HG02571 (cell line): ENCODE measurements at regions not wholly inside any gene's neighbourhood (a gene's known extent, or its start where the extent isn't known, plus 50 kb on each side); places are given as distances from the start of the nearest gene placed in this dataset.

ENCODE experiments used
- ATAC-seq: cut with Tn5 transposase; IDR thresholded peaks from one replicate; pipeline ENCODE4 v1.9.1; 2021; ENCODE audit warnings: mild to moderate bottlenecking, moderate library complexity; ENCODE audit not compliant: unreplicated experiment

DNA sequence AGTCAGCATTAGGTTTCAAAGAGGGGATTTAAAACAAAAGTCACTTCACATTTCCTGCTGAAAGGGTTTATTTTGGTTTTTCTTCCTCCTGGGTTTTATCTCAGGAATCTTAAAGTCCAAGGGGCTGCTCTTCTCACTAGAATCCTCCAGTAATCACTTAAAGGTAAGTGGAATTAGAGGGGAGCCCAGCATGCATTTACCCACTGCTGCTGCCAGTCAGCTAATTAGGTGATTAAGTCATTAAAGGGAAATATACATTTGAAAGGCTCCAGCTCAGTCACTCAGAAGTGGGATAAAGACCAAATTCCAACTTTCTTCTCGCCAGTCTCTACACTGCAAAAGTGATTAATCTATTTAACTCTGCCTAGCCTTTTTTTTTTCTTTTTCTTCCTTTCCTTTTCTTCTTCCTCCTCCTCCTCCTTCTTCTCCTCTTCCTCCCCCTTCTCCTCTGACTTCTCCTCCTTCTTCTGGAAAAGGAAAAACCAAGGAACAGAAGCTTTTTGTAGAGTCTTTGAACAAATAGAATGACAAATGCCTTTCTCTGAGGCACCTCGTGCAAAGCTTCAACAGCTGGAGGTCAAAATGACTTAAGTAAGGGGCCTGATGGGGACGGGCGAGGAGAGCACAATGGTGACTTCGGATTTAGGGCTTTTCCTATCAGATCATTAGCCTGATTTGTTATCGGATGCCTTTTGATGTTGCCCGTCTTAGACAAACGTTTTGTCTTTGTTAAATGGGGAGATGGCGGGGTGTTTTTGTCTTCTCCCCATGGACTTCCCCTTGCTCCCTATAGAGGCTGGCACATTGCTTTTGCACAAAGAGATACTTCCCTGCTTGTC is 617.6 kb downstream of the IRX1 start:
- no peak for ATAC-seq

DNA sequence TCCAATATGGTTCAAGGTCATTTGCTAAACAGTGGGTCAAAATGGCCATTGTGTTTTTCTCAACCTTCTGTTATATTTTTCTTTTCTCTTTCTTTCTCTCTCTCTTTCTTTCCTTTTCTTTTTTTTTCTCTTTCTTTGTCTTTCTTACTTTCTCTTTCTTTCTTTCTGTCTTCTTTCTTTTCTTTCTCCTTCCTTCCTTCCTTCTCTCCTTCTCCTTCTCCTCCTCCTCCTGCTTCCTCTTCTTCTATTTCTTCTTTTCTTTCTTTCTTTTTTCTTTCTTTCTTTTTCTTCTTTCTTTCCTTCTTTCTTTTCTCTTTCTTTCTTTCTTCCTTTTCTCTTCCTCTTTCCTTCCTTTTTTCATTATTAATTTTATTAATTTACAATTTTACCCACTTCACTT is 619.5 kb downstream of the IRX1 start:
- no peak for ATAC-seq

DNA sequence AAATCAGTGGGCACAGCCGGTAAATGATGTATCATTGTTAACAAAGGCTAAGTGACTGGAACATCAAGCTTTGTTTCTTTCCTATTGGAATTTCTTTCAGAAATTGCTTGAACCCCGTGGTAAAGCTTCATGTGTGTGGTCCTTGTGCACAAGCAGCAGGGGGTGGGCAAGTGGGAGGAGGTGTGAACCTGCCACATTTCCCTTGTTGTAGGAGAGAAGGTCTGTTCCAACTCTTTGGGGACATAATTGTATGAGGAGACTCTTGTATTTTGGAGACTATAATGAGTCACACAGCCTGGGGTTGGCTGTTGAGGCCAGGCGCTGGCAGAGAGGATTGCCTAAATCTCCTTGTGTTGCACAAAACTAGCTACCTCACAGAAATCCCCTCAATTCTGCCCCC is 620.5 kb downstream of the IRX1 start:
- no peak for ATAC-seq

DNA sequence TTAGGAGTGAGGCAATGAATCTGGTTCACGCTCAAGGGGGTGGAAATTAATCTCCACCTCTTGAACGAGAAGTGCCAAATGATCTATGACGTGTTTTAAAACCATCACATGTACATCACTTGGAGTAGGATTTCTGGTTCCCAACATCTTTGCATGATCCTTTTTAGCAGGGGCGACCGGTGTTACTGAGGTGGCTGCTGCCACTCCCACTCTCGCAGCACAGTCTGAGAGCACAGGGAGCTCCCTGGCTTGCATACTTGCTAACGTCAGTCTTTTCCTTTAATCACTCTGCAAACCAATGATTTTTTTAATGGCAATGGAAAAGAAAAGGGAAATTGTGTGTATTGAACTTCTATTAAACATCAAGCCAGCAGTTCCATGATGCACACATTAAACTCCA is 624.4 kb downstream of the IRX1 start:
- ATAC-seq = no peak

DNA sequence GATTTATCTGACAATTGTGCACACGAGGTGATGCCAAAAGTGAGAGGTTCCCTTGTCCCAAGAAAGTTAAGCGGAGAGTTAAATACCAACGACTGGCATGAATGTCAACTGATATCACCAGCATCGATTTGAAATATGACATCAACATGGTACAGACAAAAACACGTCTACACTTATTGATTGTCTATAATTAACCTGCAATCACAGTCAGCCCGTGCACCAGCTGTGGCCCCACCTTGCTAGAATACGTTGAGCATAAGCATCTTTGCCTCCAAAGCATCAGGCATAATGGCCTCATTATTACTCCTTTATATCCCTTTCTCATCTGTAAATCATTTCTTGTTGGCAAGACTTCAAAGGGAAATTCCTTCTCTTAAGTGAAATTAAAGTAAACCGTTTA is 625.4 kb downstream of the IRX1 start:
- ATAC-seq = no peak

DNA sequence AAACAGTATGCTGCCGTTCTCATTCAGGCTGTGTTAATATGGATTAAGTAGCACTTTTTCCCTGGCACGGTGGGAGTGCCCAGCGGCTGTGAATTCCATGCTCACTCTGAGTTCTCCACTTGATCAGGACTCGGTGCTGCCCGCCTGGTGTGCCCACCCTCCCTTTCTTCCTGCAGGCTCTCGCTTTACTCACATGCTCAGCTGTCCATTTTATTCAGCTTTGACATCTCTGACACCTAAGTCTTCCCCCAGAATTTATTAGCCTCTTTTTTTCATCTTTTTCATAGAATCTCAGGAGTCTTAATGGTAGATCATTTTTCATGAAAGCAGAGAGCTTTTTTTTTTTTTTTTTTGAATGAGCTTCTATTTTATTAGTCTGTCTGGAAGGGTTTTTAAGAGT is 626.5 kb downstream of the IRX1 start:
- no peak for ATAC-seq

DNA sequence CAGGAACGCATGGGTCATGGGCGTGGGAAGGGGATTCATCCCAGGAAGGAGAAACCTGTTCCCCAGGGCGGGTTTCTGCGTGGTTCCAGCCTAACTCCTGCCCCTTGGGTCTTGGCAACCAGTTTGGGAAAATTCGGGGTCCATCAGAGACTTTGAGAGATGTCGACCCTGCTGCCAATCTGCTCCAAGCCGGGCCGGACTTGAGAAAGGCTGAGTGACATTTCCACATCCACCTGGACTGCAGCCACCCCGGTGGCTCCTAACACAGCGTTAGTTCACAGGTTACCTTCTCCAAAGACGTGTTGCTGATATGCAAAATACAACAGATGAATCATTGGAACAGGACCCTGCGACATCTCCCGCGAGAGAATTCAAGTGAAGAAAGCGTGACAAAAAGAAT is 627.2 kb downstream of the IRX1 start:
- ATAC-seq = no peak

DNA sequence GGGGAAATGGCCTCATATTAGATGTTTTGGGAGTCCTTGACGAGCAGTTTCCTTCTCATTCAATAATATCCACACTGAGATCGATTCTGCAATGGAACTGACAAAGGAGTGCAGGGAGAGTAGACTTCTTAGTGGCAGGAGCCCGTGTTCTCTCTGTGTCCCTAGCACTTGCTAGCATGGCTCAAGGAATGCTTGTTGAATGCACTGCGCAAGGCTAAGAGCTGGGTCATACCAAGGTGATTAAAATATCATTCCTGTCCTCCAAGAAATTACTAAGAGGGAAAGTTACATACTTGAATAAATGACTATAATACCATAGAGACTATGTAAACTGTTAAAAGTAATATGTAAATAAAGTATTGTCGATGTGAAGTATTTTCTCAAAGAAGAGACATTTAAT is 630.1 kb downstream of the IRX1 start:
- no peak for ATAC-seq

DNA sequence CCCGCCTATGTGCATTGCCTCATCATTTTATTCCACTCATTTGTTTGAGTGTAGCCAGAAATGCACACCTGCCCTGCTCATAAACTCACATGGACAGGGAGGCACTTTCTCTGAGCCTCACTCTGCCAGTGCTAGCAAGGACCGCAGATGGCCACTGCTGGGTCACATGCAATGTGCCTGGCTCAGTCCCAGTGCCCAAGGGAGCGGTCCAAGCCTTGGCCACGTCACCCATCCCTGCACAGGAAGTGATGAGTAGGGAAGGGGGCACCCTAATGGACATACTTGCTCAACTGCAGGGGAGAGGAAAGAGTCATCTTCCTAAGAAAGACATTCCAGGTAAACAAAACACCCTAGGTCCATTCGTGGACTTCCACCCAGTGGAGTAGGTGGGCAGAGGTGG is 630.9 kb downstream of the IRX1 start:
- no peak for ATAC-seq

DNA sequence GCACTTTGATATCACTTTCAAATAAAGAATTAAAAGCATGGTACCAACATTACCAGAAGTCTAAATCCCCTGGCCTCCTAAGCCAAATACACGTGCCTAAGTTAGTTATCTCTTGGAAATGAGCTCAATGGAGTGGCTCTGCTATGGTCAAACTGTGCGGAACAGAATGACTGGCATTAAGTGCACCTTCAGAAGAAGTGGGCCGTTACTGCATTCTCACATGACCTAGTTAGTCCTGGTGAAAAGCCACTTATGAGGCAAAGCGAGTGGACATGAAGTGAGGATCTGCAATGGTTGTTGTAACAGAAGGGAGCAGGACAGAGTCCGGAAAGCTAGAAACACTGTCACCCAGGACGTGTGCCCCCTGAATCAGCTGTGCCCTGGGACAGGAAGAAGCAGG is 633.1 kb downstream of the IRX1 start:
- no peak for ATAC-seq

DNA sequence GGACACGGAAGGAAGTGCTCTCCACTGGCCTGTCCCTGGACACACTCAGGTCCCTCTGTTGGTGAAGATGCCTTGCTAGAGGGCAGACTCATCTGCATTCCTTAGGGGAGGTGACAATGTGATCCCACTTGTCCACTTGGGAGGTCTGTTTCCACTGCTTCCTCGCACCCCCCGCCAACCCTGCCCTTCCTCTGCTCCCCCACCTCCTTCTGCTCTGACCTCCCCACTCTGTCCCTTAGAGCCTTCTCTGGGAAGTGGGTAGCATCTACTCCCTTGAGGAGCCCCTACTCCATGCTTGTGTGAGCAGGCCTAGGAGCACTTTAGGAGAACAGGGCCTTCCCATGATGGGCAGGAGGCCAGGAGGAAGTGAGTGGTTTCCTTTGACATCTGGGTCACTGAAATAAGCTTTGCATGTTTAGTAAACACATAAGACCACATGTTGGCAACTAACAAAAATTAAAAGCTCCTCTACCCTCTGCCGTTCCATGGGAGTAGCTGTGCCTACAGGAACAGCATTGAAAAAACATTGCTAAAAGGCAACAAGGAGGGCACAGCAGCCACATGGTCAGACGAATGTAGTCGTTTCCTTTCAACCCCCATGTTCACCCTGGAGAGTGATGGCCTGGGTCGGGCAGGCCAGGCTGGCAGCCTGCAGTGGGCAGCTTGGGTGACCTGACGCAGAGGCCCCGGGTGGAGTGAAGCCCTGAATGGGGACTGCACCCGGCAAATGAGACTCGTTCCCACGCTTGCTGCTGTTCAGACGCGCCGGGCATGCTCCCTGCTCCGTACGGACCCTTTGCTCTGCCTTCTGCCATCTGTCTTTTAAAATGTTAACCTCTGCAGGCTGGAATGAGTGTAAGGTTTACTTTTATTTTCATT is 634.0 kb downstream of the IRX1 start:
- ATAC-seq = no peak

DNA sequence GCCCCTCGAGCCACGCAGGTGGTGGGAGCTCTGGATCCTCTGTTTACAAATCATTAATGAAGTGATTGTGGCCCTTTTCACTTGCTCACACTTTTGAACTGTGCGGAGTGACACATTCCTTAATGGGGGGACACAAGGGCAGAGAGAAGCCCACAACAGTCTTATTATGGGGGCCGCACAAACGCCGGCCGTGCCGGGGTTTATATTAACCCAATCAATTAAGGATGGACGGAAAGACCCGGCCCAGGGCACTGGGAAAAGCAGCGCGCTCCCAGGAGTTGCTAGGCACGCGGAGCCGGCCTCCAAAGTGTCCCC is 634.8 kb downstream of the IRX1 start:
- ATAC-seq = no peak

DNA sequence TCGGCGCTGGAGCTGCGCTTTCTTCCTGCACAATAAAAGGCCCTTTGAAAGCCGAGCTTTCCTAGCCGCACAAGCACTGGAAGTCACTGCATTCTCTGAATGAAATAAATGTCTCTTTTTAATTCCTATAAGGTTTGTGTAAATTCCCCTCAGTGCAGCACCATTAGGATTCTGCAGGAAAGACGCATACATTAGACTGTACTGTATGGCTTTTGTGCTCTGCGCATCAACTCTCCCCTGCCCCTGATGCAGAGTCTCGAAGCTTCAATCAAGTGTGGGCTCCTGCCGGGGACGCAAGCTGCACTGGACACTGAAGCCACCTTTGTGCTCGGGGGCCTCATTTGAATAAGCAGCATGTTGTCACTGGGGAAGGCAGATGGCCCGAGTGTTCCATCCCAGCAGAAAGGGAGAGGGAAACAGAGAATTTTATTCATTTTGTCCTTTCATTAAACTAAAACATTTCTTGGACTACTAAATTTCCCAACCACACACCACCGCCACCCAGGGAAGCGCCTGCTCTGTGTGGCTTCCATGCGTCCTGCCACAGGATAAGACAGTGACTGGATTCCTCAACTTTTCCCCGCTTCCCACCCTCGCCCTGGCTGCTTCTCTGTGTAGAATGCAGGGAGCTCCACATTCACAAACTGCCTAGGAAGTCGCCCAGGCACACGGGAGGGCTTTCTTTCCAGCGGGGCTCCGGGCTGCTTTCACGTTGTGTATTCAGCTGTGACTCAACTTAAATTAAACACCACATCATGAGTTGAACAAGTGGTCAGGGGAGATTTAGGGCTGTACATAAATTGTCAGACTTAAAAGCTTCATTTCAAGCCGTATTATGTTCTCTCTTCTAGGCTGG is 635.4 kb downstream of the IRX1 start:
- ATAC-seq = no peak

DNA sequence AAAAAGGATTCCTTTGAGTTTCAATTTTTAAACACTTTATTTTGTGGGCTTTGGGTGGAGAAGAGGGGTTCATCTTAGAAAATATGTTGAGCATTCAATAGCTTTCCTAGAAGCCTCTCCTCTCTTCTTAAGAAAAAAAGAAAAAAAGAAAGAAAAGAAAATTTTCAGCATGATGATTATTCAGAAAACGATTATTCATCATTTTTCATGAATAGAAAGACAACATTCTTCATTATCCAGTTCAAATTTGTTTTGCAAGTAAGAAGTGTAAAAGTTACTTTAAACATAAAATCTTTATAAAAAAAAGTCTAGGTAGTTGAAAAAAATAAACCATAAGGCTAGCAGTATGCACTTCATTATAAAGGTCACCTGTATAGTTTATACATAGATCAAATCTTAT is 636.5 kb downstream of the IRX1 start:
- ATAC-seq = no peak

DNA sequence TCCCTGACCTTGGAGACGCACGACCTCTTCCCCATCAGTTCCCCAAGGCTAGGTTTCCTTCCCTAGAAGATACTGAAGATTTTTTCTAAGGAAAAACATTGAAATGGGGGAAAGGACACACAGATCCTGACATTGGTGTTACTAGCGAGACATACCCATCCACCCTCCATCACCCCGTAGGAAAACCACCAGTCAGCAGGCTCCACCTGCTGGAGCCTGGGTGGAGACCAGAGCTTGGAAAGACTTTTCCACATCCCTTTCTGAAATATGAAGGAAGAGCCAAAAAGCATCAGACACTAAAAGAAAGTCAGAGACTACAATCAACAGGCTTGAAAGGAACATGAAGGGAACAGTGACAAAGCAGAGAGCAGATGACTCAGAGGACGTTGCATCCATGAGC is 638.0 kb downstream of the IRX1 start:
- ATAC-seq = no peak

DNA sequence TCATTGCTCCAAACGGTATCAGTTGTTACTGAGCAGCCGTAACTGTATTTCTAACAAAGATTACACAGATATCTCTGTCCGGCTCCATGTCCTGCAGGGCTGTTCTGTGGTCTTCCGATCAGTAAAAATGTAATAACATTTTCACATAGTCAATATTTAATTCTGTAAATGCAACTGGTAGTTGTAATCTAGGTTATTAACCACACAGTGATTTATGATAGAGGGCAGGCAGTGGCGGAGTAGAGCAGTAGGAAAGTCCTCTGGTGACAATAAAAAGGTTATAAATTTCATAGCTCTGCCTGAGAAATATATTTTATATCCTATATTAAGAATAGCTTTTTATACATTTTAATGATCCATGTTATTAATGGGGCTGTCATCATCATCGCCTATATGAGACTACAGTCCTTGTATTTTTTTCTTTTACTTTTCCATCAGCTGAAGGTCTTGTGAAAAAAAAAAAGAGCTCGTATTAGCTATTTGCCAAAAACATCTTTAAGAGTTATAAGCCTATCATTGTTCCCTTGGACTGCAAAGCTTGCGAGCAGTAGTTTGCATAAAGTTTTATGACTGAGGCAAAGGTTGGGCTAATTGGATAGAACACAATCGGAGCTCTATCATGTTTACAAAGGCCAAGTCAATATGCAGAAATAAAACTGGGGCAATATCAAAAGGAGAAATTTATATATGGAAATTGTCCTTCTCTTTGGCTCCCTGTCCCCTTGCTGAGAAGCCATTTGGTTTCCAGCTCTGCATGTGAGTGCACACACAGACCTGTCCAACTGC is 648.0 kb downstream of the IRX1 start:
- ATAC-seq = no peak

DNA sequence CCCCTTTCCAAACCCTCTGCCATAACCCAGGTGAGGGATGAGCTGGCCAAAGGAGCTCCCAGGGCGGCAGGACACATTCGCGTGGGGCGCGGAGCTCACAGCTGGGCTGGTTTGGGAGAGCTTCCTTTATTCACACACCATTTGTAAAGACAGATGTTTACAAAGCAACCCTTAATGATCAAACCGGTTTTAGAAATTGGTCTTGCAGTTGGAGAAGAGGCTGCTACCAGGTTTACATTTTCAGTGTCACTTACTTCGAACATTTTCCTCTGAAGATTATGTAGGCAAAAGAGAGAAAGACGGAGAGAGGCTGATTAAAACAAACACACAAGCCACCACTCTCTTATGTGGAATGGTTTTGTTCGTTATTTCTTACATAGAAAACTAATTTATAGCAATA is 648.7 kb downstream of the IRX1 start:
- no peak for ATAC-seq

DNA sequence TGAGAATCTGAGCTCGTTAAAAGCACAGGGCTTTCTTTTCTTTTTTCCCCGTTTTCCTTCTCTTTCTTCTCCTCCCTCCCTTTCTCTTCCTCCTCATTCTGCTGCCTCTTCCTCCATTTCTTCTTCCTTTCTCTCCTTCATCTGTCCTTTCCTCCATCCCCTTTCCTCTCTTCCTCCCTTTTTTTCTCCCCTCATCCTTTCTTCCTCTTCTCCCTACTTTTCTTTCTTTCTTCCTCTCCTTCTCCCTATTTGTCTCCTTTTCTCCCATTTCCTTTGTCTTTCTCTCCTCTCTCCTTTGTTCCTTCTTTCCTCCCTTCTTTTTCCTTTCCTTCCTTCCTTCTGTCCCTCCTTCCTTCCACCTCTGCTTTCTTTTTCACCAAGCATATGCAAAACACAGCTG is 649.4 kb downstream of the IRX1 start:
- no peak for ATAC-seq

DNA sequence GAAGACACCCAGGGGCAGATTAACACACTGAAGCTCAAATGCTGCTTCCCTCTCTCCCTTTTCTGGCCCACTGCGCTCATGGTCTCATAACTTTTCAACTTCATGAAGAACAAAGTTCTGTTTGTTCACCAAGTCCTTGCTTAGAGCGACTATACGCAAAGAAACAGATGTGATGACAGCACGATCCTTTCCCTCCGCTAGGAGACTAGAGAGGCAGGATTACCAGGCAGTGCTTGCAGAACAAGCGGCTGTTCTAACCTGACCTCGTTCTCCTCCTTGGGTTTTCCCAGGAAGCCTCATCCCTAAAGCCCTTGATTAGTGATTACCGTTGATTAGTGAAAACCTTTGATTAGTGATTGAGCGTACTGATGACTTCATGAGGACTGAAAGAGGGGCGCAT is 649.9 kb downstream of the IRX1 start:
- no peak for ATAC-seq

DNA sequence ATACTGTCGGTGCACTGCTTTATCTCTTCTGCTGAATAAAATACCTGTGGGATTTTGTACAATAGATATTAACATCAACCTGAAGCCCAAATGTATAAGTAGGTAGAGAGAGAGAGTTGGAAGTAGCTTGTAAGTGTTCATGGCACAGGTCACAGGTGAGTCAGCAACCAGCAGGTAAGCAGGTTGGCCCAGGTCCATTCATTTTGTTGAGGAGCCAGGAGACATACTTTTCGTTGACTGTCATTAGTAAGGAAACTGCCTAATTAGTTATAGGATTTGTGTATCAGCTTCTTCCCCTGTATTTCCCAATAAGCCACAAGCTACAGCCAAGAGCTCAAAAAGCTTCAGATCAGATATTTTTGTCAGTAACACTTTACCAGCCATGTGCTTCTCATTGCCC is 650.8 kb downstream of the IRX1 start:
- ATAC-seq = no peak

DNA sequence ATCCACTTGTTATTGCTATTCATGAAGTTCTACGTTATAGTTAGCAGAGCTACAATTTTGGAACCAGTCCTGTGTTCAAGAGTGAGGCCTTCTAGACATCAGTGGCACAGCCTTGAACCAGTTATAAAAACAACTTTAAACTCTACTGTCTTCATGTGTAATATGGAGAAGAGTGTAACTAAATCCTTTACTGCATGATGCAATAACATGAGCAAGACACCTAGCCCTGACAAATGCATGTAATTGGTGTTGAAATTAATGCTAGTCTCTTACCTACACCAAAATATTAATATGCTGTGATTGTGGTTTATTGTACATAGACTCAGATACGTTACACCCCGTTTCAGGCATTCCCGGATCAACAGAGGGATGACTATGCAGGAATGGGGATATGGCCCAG is 654.6 kb downstream of the IRX1 start:
- no peak for ATAC-seq
